WTC11 (cell line): ENCODE measurements at regions not wholly inside any gene's neighbourhood (a gene's known extent, or its start where the extent isn't known, plus 50 kb on each side); places are given as distances from the start of the nearest gene placed in this dataset.

Source experiments
- ATAC-seq: fragments of 200-7000 bp; cut with Tn5 transposase; 2 replicates; pipeline ENCODE4 v1.10.0; 2021; ENCODE audit warnings: mild to moderate bottlenecking, moderate library complexity
- CTCF ChIA-PET: fragments of 300-600 bp; sonication (Branson Sonifier 250); formaldehyde crosslinking; loops from one replicate; lab custom pipeline; 2021; ENCODE audit warnings: antibody characterized with exemption; lab: Charles Lee
- POLR2A ChIA-PET: fragments of 350-600 bp; sonication (Branson Sonifier 250); formaldehyde crosslinking; loops from one replicate; lab custom pipeline; 2021; ENCODE audit warnings: antibody characterized with exemption; lab: Charles Lee
- DNase-seq: peaks from one replicate; pipeline ENCODE4 v3.0.0; 2021; ENCODE audit warnings: low spot score
- H3K27ac Mint-ChIP-seq: 2 replicates; pipeline ENCODE4 v1.8.0; 2021; ENCODE audit warnings: mixed read lengths
- H3K27me3 Mint-ChIP-seq: 2 replicates; pipeline ENCODE4 v1.8.0; 2021; ENCODE audit warnings: low read depth, mild to moderate bottlenecking, moderate library complexity, mixed read lengths
- H3K36me3 Mint-ChIP-seq: 2 replicates; pipeline ENCODE4 v1.8.0; 2021; ENCODE audit warnings: mixed read lengths
- H3K4me1 Mint-ChIP-seq: 2 replicates; pipeline ENCODE4 v1.8.0; 2022; ENCODE audit warnings: mixed read lengths
- H3K4me3 Mint-ChIP-seq: 2 replicates; pipeline ENCODE4 v1.8.0; 2021; ENCODE audit warnings: mild to moderate bottlenecking, moderate library complexity, mixed read lengths
- H3K9me3 Mint-ChIP-seq: 2 replicates; pipeline ENCODE4 v1.8.0; 2021; ENCODE audit warnings: mixed read lengths
- ATF1 ChIP-seq: sonication (generic); formaldehyde crosslinking; IDR thresholded peaks from 2 replicates; pipeline ENCODE4 v1.8.1; 2023; ENCODE audit warnings: mild to moderate bottlenecking, moderate library complexity, missing genetic modification reagents
- ETV6 ChIP-seq: sonication (generic); formaldehyde crosslinking; IDR thresholded peaks from 2 replicates; pipeline ENCODE4 v1.8.1; 2022; ENCODE audit warnings: mild to moderate bottlenecking, missing genetic modification reagents
- FOXK1 ChIP-seq: sonication (generic); formaldehyde crosslinking; IDR thresholded peaks from 2 replicates; pipeline ENCODE4 v1.8.0; 2022; ENCODE audit warnings: mild to moderate bottlenecking, moderate library complexity, missing genetic modification reagents
- JAZF1 ChIP-seq: fragments of 250-450 bp; sonication (Bioruptor Pico); IDR thresholded peaks from 2 replicates; pipeline ENCODE4 v1.9.0; 2021; ENCODE audit warnings: moderate library complexity, mild to moderate bottlenecking, inconsistent platforms
- MYBL2 ChIP-seq: sonication (generic); formaldehyde crosslinking; IDR thresholded peaks from 2 replicates; pipeline ENCODE4 v1.8.1; 2023; ENCODE audit warnings: mild to moderate bottlenecking, moderate library complexity, missing genetic modification reagents
- SMAD3 ChIP-seq: sonication (generic); formaldehyde crosslinking; IDR thresholded peaks from 2 replicates; pipeline ENCODE4 v1.8.0; 2022; ENCODE audit warnings: missing genetic modification reagents, mild to moderate bottlenecking, borderline replicate concordance
- SOX15 ChIP-seq: fragments of 250-450 bp; sonication (Bioruptor Pico); IDR thresholded peaks from 2 replicates; pipeline ENCODE4 v1.9.0; 2021; ENCODE audit warnings: mild to moderate bottlenecking
- SP1 ChIP-seq: sonication (generic); formaldehyde crosslinking; conservative IDR thresholded peaks from 2 replicates; pipeline ENCODE4 v1.8.1; 2022; ENCODE audit warnings: missing genetic modification reagents
- TEAD1 ChIP-seq: sonication (generic); formaldehyde crosslinking; IDR thresholded peaks from 2 replicates; pipeline ENCODE4 v1.8.0; 2022; ENCODE audit warnings: mild to moderate bottlenecking, missing genetic modification reagents
- ZNF121 ChIP-seq: sonication (generic); formaldehyde crosslinking; IDR thresholded peaks from 2 replicates; pipeline ENCODE4 v1.8.0; 2023; ENCODE audit warnings: missing genetic modification reagents
- ZNF423 ChIP-seq: fragments of 250-450 bp; sonication (Bioruptor Pico); IDR thresholded peaks from 2 replicates; pipeline ENCODE4 v2.1.2; 2022; ENCODE audit warnings: mild to moderate bottlenecking, moderate library complexity
- ZNF671 ChIP-seq: fragments of 250-450 bp; sonication (Bioruptor Pico); IDR thresholded peaks from 2 replicates; pipeline ENCODE4 v1.8.0; 2021; ENCODE audit warnings: mild to moderate bottlenecking
- TF ChIP-seq, protein P1 (sequence below): sonication (generic); formaldehyde crosslinking; IDR thresholded peaks from 2 replicates; pipeline ENCODE4 v1.8.0; 2022; ENCODE audit warnings: mild to moderate bottlenecking, missing genetic modification reagents
- TF ChIP-seq, protein P2 (sequence below): sonication (generic); formaldehyde crosslinking; IDR thresholded peaks from 2 replicates; pipeline ENCODE4 v1.8.1; 2022; ENCODE audit warnings: mild to moderate bottlenecking, moderate library complexity, missing genetic modification reagents
- TF ChIP-seq, protein P3 (sequence below): sonication (generic); formaldehyde crosslinking; IDR thresholded peaks from 2 replicates; pipeline ENCODE4 v1.8.0; 2023; ENCODE audit warnings: mild to moderate bottlenecking, missing genetic modification reagents
- TF ChIP-seq, protein P4 (sequence below): sonication (generic); formaldehyde crosslinking; IDR thresholded peaks from 2 replicates; pipeline ENCODE4 v1.8.1; 2023; ENCODE audit warnings: mild to moderate bottlenecking, moderate library complexity, missing genetic modification reagents
- TF ChIP-seq, protein P5 (sequence below): sonication (generic); formaldehyde crosslinking; IDR thresholded peaks from 2 replicates; pipeline ENCODE4 v1.8.0; 2022; ENCODE audit warnings: mild to moderate bottlenecking, missing genetic modification reagents
- TF ChIP-seq, protein P6 (sequence below): sonication (generic); formaldehyde crosslinking; IDR thresholded peaks from 2 replicates; pipeline ENCODE4 v1.8.1; 2023; ENCODE audit warnings: mild to moderate bottlenecking, missing genetic modification reagents
- TF ChIP-seq, protein P7 (sequence below): sonication (generic); formaldehyde crosslinking; IDR thresholded peaks from 2 replicates; pipeline ENCODE4 v1.8.1; 2022; ENCODE audit warnings: low read depth, missing genetic modification reagents, borderline replicate concordance
- TF ChIP-seq, protein P8 (sequence below): sonication (generic); formaldehyde crosslinking; IDR thresholded peaks from 2 replicates; pipeline ENCODE4 v1.8.1; 2023; ENCODE audit warnings: mild to moderate bottlenecking, missing genetic modification reagents, moderate library complexity

DNA sequence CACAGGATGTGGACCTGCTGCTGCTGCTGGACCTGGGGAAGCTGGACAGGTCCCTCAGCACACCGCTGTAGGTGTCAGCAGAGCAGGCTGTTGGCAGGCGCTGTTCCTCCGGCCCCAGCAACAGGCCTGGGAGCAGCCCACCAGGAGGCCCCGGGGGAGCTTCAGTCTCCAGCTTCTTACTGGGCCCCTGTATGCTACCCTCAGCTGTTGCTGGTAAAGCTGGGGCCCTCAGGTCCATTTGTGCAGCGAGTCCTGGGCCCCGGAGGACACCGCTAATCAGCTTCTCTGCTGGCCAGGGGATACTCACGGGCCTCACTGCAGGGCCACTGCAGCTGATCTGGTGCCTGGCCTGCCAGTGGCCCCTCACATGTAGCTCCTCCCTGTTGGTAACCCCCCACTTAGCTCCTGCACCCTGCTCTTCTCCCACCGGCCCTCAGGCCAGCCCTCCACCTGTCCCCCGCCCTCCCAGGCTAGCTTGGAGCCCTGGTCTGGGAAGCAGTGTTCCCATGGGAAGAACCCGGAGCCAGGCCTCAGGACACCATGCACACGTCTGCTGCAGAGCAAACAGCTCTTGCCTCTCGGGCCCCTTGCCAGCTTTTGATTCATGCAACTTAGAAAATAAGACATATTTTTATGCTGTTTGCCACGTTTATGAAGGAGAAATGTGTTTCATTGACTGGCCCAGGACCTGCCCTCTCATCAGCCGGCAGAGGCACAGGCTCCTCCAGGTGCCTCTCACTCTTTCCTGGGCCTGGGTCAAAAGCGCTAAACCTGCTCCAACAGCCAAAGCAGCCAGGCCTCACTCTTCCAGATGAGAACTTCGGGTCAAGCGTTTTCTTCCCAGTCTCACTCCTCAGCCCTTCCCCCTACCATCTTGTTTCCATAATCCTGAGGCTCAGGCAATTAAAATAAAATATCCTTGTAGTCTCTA, 61.0 kb upstream of the ADAMTS2 start:
- ChIA-PET CTCF (interaction anchor here (0.5 to 1.1 kb wide), 2 partner anchors 87 to 263 kb away, joined by 3 read pairs; no protein-coding TSS in a partner anchor), POLR2A (no interaction called here)
- no peak overlapping the region for H3K4me3 Mint-ChIP-seq
- ATAC-seq (no peak), DNase-seq (no peak)
- H3K36me3 Mint-ChIP-seq, result peaks cover 15% of the 10 kb centered on the region
- H3K9me3 Mint-ChIP-seq, result peaks cover 19% of the 10 kb centered on the region
- TF ChIP-seq ZNF121 (CRISPR knock-in tag), result no peak
- TF ChIP-seq, protein P1, sequence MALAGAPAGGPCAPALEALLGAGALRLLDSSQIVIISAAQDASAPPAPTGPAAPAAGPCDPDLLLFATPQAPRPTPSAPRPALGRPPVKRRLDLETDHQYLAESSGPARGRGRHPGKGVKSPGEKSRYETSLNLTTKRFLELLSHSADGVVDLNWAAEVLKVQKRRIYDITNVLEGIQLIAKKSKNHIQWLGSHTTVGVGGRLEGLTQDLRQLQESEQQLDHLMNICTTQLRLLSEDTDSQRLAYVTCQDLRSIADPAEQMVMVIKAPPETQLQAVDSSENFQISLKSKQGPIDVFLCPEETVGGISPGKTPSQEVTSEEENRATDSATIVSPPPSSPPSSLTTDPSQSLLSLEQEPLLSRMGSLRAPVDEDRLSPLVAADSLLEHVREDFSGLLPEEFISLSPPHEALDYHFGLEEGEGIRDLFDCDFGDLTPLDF, result no peak
- TF ChIP-seq ATF1 (CRISPR knock-in tag), result no peak
- TF ChIP-seq SMAD3, result no peak
- TF ChIP-seq ZNF423 (CRISPR knock-in tag), result no peak
- TF ChIP-seq, protein P2, sequence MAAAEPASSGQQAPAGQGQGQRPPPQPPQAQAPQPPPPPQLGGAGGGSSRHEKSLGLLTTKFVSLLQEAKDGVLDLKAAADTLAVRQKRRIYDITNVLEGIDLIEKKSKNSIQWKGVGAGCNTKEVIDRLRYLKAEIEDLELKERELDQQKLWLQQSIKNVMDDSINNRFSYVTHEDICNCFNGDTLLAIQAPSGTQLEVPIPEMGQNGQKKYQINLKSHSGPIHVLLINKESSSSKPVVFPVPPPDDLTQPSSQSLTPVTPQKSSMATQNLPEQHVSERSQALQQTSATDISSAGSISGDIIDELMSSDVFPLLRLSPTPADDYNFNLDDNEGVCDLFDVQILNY (CRISPR knock-in tag), result no peak
- TF ChIP-seq, protein P3, sequence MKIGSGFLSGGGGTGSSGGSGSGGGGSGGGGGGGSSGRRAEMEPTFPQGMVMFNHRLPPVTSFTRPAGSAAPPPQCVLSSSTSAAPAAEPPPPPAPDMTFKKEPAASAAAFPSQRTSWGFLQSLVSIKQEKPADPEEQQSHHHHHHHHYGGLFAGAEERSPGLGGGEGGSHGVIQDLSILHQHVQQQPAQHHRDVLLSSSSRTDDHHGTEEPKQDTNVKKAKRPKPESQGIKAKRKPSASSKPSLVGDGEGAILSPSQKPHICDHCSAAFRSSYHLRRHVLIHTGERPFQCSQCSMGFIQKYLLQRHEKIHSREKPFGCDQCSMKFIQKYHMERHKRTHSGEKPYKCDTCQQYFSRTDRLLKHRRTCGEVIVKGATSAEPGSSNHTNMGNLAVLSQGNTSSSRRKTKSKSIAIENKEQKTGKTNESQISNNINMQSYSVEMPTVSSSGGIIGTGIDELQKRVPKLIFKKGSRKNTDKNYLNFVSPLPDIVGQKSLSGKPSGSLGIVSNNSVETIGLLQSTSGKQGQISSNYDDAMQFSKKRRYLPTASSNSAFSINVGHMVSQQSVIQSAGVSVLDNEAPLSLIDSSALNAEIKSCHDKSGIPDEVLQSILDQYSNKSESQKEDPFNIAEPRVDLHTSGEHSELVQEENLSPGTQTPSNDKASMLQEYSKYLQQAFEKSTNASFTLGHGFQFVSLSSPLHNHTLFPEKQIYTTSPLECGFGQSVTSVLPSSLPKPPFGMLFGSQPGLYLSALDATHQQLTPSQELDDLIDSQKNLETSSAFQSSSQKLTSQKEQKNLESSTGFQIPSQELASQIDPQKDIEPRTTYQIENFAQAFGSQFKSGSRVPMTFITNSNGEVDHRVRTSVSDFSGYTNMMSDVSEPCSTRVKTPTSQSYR (CRISPR knock-in tag), result no peak
- no peak for TF ChIP-seq ETV6 (CRISPR knock-in tag)
- no peaks in the 10 kb centered on the region for H3K4me1 Mint-ChIP-seq
- no peaks in the 10 kb centered on the region; the same call in 1 of the 2 replicates for H3K27me3 Mint-ChIP-seq
- H3K27ac Mint-ChIP-seq, result no peak overlapping the region

DNA sequence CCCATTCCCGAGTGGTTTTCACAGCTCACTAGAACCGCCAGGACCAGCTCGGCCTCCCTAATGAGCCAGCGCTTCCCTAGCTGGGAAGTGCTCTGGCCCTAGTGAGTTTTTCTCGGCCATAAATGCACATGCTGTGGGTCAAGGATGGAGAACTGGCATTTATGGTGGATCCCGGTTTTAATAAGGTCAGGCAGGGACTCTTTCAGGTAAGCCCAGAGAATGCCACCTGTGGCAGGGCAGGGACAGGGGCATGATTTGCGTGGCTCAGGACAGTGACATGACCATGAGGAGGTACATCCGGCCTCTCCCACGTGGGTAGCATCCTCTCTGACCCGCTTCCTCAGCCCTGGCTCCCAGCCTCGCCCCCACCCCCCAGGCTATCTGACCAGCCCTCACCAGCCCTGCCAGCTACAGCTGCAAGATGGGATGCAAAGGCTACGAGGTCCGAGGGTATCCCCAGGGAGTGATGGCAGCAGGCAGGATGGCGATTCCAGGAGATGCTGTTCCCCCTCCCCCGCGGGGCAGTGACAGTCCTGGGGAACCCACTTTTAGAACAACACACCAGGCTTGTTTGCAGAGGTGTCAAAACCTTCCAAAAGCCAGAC, 60.3 kb upstream of the ADAMTS2 start:
- Mint-ChIP-seq H3K36me3 (peaks cover 22% of the 10 kb centered on the region), H3K27me3 (peaks cover 6% of the 10 kb centered on the region; the same call in 1 of the 2 replicates), H3K9me3 (peaks cover 27% of the 10 kb centered on the region), H3K4me1 (no peaks in the 10 kb centered on the region), H3K27ac (no peak overlapping the region), H3K4me3 (no peak overlapping the region)
- ChIA-PET CTCF (interaction anchor here (0.5 kb wide), 1 partner anchor 262 kb away, joined by 3 read pairs; no protein-coding TSS in a partner anchor), POLR2A (no interaction called here)
- ATAC-seq (no peak), DNase-seq (no peak)
- TF ChIP-seq MYBL2 (CRISPR knock-in tag) (no peak), SOX15 (CRISPR knock-in tag) (no peak), ZNF121 (CRISPR knock-in tag) (no peak), TEAD1 (CRISPR knock-in tag) (no peak), ZNF671 (CRISPR knock-in tag) (no peak), FOXK1 (CRISPR knock-in tag) (no peak), SP1 (CRISPR knock-in tag) (no peak), JAZF1 (no peak)
- TF ChIP-seq, protein P4, sequence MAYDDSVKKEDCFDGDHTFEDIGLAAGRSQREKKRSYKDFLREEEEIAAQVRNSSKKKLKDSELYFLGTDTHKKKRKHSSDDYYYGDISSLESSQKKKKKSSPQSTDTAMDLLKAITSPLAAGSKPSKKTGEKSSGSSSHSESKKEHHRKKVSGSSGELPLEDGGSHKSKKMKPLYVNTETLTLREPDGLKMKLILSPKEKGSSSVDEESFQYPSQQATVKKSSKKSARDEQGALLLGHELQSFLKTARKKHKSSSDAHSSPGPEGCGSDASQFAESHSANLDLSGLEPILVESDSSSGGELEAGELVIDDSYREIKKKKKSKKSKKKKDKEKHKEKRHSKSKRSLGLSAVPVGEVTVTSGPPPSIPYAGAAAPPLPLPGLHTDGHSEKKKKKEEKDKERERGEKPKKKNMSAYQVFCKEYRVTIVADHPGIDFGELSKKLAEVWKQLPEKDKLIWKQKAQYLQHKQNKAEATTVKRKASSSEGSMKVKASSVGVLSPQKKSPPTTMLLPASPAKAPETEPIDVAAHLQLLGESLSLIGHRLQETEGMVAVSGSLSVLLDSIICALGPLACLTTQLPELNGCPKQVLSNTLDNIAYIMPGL, result no peak
- TF ChIP-seq, protein P5, sequence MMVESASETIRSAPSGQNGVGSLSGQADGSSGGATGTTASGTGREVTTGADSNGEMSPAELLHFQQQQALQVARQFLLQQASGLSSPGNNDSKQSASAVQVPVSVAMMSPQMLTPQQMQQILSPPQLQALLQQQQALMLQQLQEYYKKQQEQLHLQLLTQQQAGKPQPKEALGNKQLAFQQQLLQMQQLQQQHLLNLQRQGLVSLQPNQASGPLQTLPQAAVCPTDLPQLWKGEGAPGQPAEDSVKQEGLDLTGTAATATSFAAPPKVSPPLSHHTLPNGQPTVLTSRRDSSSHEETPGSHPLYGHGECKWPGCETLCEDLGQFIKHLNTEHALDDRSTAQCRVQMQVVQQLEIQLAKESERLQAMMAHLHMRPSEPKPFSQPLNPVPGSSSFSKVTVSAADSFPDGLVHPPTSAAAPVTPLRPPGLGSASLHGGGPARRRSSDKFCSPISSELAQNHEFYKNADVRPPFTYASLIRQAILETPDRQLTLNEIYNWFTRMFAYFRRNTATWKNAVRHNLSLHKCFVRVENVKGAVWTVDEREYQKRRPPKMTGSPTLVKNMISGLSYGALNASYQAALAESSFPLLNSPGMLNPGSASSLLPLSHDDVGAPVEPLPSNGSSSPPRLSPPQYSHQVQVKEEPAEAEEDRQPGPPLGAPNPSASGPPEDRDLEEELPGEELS (CRISPR knock-in tag), result no peak
- TF ChIP-seq, protein P6, sequence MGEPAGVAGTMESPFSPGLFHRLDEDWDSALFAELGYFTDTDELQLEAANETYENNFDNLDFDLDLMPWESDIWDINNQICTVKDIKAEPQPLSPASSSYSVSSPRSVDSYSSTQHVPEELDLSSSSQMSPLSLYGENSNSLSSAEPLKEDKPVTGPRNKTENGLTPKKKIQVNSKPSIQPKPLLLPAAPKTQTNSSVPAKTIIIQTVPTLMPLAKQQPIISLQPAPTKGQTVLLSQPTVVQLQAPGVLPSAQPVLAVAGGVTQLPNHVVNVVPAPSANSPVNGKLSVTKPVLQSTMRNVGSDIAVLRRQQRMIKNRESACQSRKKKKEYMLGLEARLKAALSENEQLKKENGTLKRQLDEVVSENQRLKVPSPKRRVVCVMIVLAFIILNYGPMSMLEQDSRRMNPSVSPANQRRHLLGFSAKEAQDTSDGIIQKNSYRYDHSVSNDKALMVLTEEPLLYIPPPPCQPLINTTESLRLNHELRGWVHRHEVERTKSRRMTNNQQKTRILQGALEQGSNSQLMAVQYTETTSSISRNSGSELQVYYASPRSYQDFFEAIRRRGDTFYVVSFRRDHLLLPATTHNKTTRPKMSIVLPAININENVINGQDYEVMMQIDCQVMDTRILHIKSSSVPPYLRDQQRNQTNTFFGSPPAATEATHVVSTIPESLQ (CRISPR knock-in tag), result no peak
- TF ChIP-seq, protein P7, sequence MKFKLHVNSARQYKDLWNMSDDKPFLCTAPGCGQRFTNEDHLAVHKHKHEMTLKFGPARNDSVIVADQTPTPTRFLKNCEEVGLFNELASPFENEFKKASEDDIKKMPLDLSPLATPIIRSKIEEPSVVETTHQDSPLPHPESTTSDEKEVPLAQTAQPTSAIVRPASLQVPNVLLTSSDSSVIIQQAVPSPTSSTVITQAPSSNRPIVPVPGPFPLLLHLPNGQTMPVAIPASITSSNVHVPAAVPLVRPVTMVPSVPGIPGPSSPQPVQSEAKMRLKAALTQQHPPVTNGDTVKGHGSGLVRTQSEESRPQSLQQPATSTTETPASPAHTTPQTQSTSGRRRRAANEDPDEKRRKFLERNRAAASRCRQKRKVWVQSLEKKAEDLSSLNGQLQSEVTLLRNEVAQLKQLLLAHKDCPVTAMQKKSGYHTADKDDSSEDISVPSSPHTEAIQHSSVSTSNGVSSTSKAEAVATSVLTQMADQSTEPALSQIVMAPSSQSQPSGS (CRISPR knock-in tag), result no peak
- TF ChIP-seq, protein P8, sequence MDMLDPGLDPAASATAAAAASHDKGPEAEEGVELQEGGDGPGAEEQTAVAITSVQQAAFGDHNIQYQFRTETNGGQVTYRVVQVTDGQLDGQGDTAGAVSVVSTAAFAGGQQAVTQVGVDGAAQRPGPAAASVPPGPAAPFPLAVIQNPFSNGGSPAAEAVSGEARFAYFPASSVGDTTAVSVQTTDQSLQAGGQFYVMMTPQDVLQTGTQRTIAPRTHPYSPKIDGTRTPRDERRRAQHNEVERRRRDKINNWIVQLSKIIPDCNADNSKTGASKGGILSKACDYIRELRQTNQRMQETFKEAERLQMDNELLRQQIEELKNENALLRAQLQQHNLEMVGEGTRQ (CRISPR knock-in tag), result no peak
